DOHH2 (cell line): ENCODE measurements at regions not wholly inside any gene's neighbourhood (a gene's known extent, or its start where the extent isn't known, plus 50 kb on each side); places are given as distances from the start of the nearest gene placed in this dataset.

Experiments used
- CTCF ChIP-seq: fragments of 200-600 bp; sonication (generic); IDR thresholded peaks from one replicate; pipeline ENCODE4 v1.5.1; 2014; ENCODE audit warnings: antibody characterized with exemption, mild to moderate bottlenecking, low read depth, low read length; ENCODE audit not compliant: poor library complexity, severe bottlenecking
- EZH2phosphoT487 ChIP-seq: fragments of 200-600 bp; sonication (generic); IDR thresholded peaks from 2 replicates; pipeline ENCODE4 v1.6.1; 2017; ENCODE audit warnings: borderline replicate concordance, mild to moderate bottlenecking, antibody characterized with exemption, low read length, moderate library complexity, mixed read lengths

- TF ChIP-seq CTCF (no peak), EZH2phosphoT487 (no peak)
These were observed 60.5 kb upstream of the ZC3H15 start for GRCh38 chr2:186425576-186425975.
